H1 (cell line): ENCODE measurements at regions not wholly inside any gene's neighbourhood (a gene's known extent, or its start where the extent isn't known, plus 50 kb on each side); places are given as distances from the start of the nearest gene placed in this dataset.

Experiments used
- CTCF ChIA-PET: fragments of 300-600 bp; sonication (Branson Sonifier 250); formaldehyde crosslinking; loops from one replicate; lab custom pipeline; 2021; ENCODE audit not compliant: partially characterized antibody; lab: Charles Lee
- POLR2A ChIA-PET: fragments of 300-600 bp; sonication (Branson Sonifier 250); formaldehyde crosslinking; loops from one replicate; lab custom pipeline; 2021; ENCODE audit warnings: inconsistent platforms; ENCODE audit not compliant: partially characterized antibody; lab: Charles Lee
- DNase-seq, 2 experiments: peaks; one replicate each; pipeline versions ENCODE4 v3.0.0 to v3.0.0-alpha.2; 2010 to 2022; ENCODE audit warnings: low spot score in 2 of 2, low read depth in 1 of 2, mixed read lengths in 1 of 2
- FAIRE-seq: peaks from 2 replicates; lab custom pipeline; 2011; peaks lifted over from hg19 to GRCh38; lab: Jason Lieb, UNC
- H2AFZ ChIP-seq: 2 replicates; pipeline ENCODE4 v1.8.1; 2012; ENCODE audit warnings: low read length, inconsistent platforms
- H2AK5ac ChIP-seq: 2 replicates; pipeline ENCODE4 v1.6.1; 2013; ENCODE audit warnings: low read depth, low read length
- H2BK120ac ChIP-seq: replicated peaks from 2 replicates; pipeline ENCODE3; 2013; ENCODE audit warnings: low read depth, low read length, inconsistent platforms
- H2BK12ac ChIP-seq: 2 replicates; pipeline ENCODE4 v1.6.1; 2013; ENCODE audit warnings: low read depth, low read length
- H2BK15ac ChIP-seq: 2 replicates; pipeline ENCODE4 v1.6.1; 2013; ENCODE audit warnings: low read length
- H2BK20ac ChIP-seq: 2 replicates; pipeline ENCODE4 v1.6.1; 2013; ENCODE audit warnings: low read length
- H2BK5ac ChIP-seq: 2 replicates; pipeline ENCODE4 v1.6.1; 2013; ENCODE audit warnings: low read depth, low read length
- H3K14ac ChIP-seq: 2 replicates; pipeline ENCODE4 v1.6.1; 2013; ENCODE audit warnings: inconsistent platforms; ENCODE audit not compliant: insufficient read length
- H3K18ac ChIP-seq: 2 replicates; pipeline ENCODE4 v1.6.1; 2013; ENCODE audit warnings: low read length; ENCODE audit errors: extremely low read depth
- H3K23ac ChIP-seq: 2 replicates; pipeline ENCODE4 v1.6.1; 2013; ENCODE audit warnings: inconsistent platforms; ENCODE audit not compliant: insufficient read length
- H3K23me2 ChIP-seq: 2 replicates; pipeline ENCODE4 v1.6.1; 2013; ENCODE audit warnings: low read depth, low read length
- H3K27ac ChIP-seq: 2 replicates; pipeline ENCODE4 v1.6.1; 2011; ENCODE audit warnings: low read depth, low read length, inconsistent platforms
- H3K27me3 ChIP-seq, 4 experiments: replicated peaks in 1 of 4; 1 replicate in 1 of 4; 2 replicates in 3 of 4; pipeline versions ENCODE4 v1.6.1 to v1.8.1; 2011 to 2013; ENCODE audit warnings: low read length in 3 of 4, mild to moderate bottlenecking in 3 of 4, inconsistent platforms in 2 of 4, mixed read lengths in 2 of 4, moderate library complexity in 1 of 4; ENCODE audit not compliant: control insufficient read depth in 3 of 4, insufficient read depth in 3 of 4; ENCODE audit errors: extremely low read depth in 1 of 4
- H3K36me3 ChIP-seq, 4 experiments: 2 replicates each; pipeline versions ENCODE4 v1.6.1 to v1.8.1; 2011 to 2013; ENCODE audit warnings: mild to moderate bottlenecking in 4 of 4, low read length in 3 of 4, moderate library complexity in 2 of 4, control low read depth in 1 of 4, inconsistent platforms in 1 of 4; ENCODE audit not compliant: insufficient read depth in 4 of 4, control insufficient read depth in 2 of 4
- H3K4ac ChIP-seq: replicated peaks from 2 replicates; pipeline ENCODE3; 2013; ENCODE audit warnings: low read length, low read depth, mixed read lengths, inconsistent platforms; ENCODE audit not compliant: insufficient read length
- H3K4me1 ChIP-seq, 4 experiments: replicated peaks in 1 of 4; 1 replicate in 1 of 4; 2 replicates in 3 of 4; pipeline versions ENCODE4 v1.6.1 to v1.8.1; 2011 to 2013; ENCODE audit warnings: low read length in 3 of 4, inconsistent platforms in 2 of 4, mixed read lengths in 1 of 4; ENCODE audit not compliant: insufficient read depth in 4 of 4, control insufficient read depth in 3 of 4
- H3K4me2 ChIP-seq, 2 experiments: 2 replicates each; pipeline versions ENCODE4 v1.6.1 to v1.8.1; 2011 to 2013; ENCODE audit warnings: low read depth in 2 of 2, low read length in 2 of 2, control low read depth in 1 of 2, inconsistent platforms in 1 of 2, mild to moderate bottlenecking in 1 of 2; ENCODE audit not compliant: insufficient read depth in 1 of 2
- H3K4me3 ChIP-seq, 4 experiments: fragments of 200-600, 300-600 bp in 1 of 4; sonication (generic), shearing (Covaris generic), sonication (Bioruptor Twin) in 1 of 4; 2 replicates each; pipeline versions ENCODE4 v1.5.1 to v1.8.1; 2011 to 2016; ENCODE audit warnings: low read length in 4 of 4, low read depth in 3 of 4, control low read depth in 2 of 4, inconsistent platforms in 2 of 4, mild to moderate bottlenecking in 2 of 4, mixed read lengths in 1 of 4, moderate library complexity in 1 of 4; ENCODE audit not compliant: insufficient read depth in 2 of 4; ENCODE audit errors: extremely low read depth in 1 of 4
- H3K56ac ChIP-seq: replicated peaks from 2 replicates; pipeline ENCODE3; 2013; ENCODE audit warnings: low read depth, mild to moderate bottlenecking, mixed read lengths, low read length, inconsistent platforms; ENCODE audit not compliant: insufficient read length
- H3K79me1 ChIP-seq: 2 replicates; pipeline ENCODE4 v1.6.1; 2013; ENCODE audit warnings: low read depth, low read length, control low read depth
- H3K79me2 ChIP-seq, 2 experiments: 2 replicates each; pipeline versions ENCODE4 v1.6.1 to v1.8.1; 2012 to 2013; ENCODE audit warnings: low read length in 2 of 2, mild to moderate bottlenecking in 2 of 2, inconsistent platforms in 1 of 2; ENCODE audit not compliant: insufficient read depth in 2 of 2, control insufficient read depth in 1 of 2
- H3K9ac ChIP-seq, 4 experiments: replicated peaks in 1 of 4; 1 replicate in 1 of 4; 2 replicates in 3 of 4; pipeline versions ENCODE4 v1.6.1 to v1.8.1; 2011 to 2013; ENCODE audit warnings: low read depth in 3 of 4, low read length in 3 of 4, control low read depth in 2 of 4, mild to moderate bottlenecking in 2 of 4, moderate library complexity in 2 of 4, inconsistent platforms in 1 of 4; ENCODE audit errors: extremely low read depth in 1 of 4
- H3K9me3 ChIP-seq, 2 experiments: 2 replicates each; pipeline versions ENCODE4 v1.6.1 to v1.8.1; 2012 to 2013; ENCODE audit warnings: mild to moderate bottlenecking in 2 of 2, moderate library complexity in 2 of 2, control low read depth in 1 of 2, inconsistent platforms in 1 of 2, low read depth in 1 of 2, low read length in 1 of 2, mixed read lengths in 1 of 2; ENCODE audit not compliant: insufficient read depth in 2 of 2
- H4K20me1 ChIP-seq, 2 experiments: replicated peaks in 1 of 2; 2 replicates each; pipeline versions ENCODE3 to v1.8.1; 2011 to 2013; ENCODE audit warnings: inconsistent platforms in 2 of 2, low read length in 2 of 2, mild to moderate bottlenecking in 1 of 2; ENCODE audit not compliant: insufficient read depth in 2 of 2, control insufficient read depth in 1 of 2
- H4K5ac ChIP-seq: 2 replicates; pipeline ENCODE4 v1.6.1; 2013; ENCODE audit warnings: low read length, low read depth, mixed read lengths, inconsistent platforms; ENCODE audit not compliant: insufficient read length
- H4K8ac ChIP-seq: 2 replicates; pipeline ENCODE4 v1.8.0; 2013; ENCODE audit warnings: mild to moderate bottlenecking, moderate library complexity, low read length, inconsistent platforms; ENCODE audit not compliant: insufficient read depth; ENCODE audit errors: extremely low read depth
- H4K91ac ChIP-seq: replicated peaks from 2 replicates; pipeline ENCODE3; 2013; ENCODE audit warnings: low read length, mixed read lengths, inconsistent platforms; ENCODE audit not compliant: insufficient read length
- ASH2L ChIP-seq: fragments of 200-600, 300-600 bp; sonication (generic); IDR thresholded peaks from one replicate; pipeline ENCODE4 v1.7.1; 2017; ENCODE audit warnings: low read length
- BCL11A ChIP-seq, 2 experiments: IDR thresholded peaks; one replicate each; pipeline ENCODE4 v1.6.1; 2011; ENCODE audit warnings: low read depth in 2 of 2, low read length in 2 of 2, mild to moderate bottlenecking in 2 of 2
- BRCA1 ChIP-seq: IDR thresholded peaks from 2 replicates; pipeline ENCODE4 v1.6.1; 2012; ENCODE audit warnings: low read depth, low read length, improper control_type of control experiment
- CREB1 ChIP-seq: IDR thresholded peaks from 2 replicates; pipeline ENCODE4 v1.6.1; 2012; ENCODE audit warnings: inconsistent platforms
- CTBP2 ChIP-seq: IDR thresholded peaks from 2 replicates; pipeline ENCODE4 v1.7.0; 2011; ENCODE audit warnings: borderline replicate concordance, mild to moderate bottlenecking, moderate library complexity, mixed read lengths, low read length; ENCODE audit not compliant: insufficient read depth, insufficient read length
- EZH2 ChIP-seq: fragments of 200-600 bp; sonication (generic); IDR thresholded peaks from 2 replicates; pipeline ENCODE4 v1.7.1; 2012; ENCODE audit warnings: low read depth, mild to moderate bottlenecking, moderate library complexity, low read length, inconsistent platforms; ENCODE audit not compliant: severe bottlenecking
- GTF2F1 ChIP-seq: IDR thresholded peaks from 2 replicates; pipeline ENCODE4 v1.6.1; 2012; ENCODE audit warnings: low read depth, low read length, improper control_type of control experiment, borderline replicate concordance
- MAX ChIP-seq: IDR thresholded peaks from 2 replicates; pipeline ENCODE4 v1.6.1; 2012; ENCODE audit warnings: inconsistent platforms
- RNF2 ChIP-seq: fragments of 200-900, 300-1000 bp; sonication (generic); IDR thresholded peaks from 2 replicates; pipeline ENCODE4 v1.7.1; 2016; ENCODE audit warnings: borderline replicate concordance, low read depth, mild to moderate bottlenecking, antibody characterized with exemption, low read length; ENCODE audit not compliant: poor library complexity, severe bottlenecking; ENCODE audit errors: missing control alignments
- SP4 ChIP-seq: IDR thresholded peaks from 2 replicates; pipeline ENCODE4 v1.6.1; 2012; ENCODE audit warnings: low read length, inconsistent platforms
- SUZ12 ChIP-seq: fragments of 200-600 bp; sonication (generic); IDR thresholded peaks from 2 replicates; pipeline ENCODE4 v1.6.1; 2012; ENCODE audit warnings: mild to moderate bottlenecking, inconsistent platforms, low read length, moderate library complexity, mixed read lengths
- TCF12 ChIP-seq: IDR thresholded peaks from 2 replicates; pipeline ENCODE4 v1.6.1; 2011; ENCODE audit warnings: low read depth, mild to moderate bottlenecking, low read length
- YY1 ChIP-seq: IDR thresholded peaks from 2 replicates; pipeline ENCODE4 v1.6.1; 2011; ENCODE audit warnings: low read depth, mild to moderate bottlenecking, low read length
- WGBS, 2 experiments: shearing (Covaris generic) in 1 of 2; methylation state at CpG; one replicate each; pipeline versions ENCODE4 v1.1.6 to v1.1.7; 2013 to 2015; ENCODE audit warnings: low lambda C conversion rate in 2 of 2, mixed read lengths in 2 of 2, inconsistent platforms in 1 of 2, low coverage in 1 of 2, missing lambda C conversion rate in 1 of 2; ENCODE audit not compliant: insufficient replicate concordance in 2 of 2, insufficient coverage in 1 of 2, insufficient read length in 1 of 2; ENCODE audit errors: extremely low coverage in 1 of 2, missing lambda C conversion rate in 1 of 2; 5-methylcytosine and 5-hydroxymethylcytosine counted together

- FAIRE-seq: no peak
- TF ChIP-seq BRCA1: no peak
- no peak for TF ChIP-seq CREB1
- TF ChIP-seq ASH2L: no peak
- TF ChIP-seq SP4: no peak
- TF ChIP-seq TCF12: no peak
- no peak for TF ChIP-seq YY1
- no peak for TF ChIP-seq CTBP2
- TF ChIP-seq MAX: no peak
- TF ChIP-seq RNF2: no peak
- TF ChIP-seq BCL11A (IDR thresholded peaks at IDR 0.05; ENCODE audit: low read depth in 2 of 2, low read length in 2 of 2): no peak
- TF ChIP-seq GTF2F1: no peak
- no peak for TF ChIP-seq SUZ12
- no peak for TF ChIP-seq EZH2
Observed at GRCh38 chr6:4693173-4693970, 82.8 kb upstream of the CDYL start.

More at GRCh38 chr6:4693173-4693970, 82.8 kb upstream of the CDYL start:
- no peak overlapping the region for H2BK5ac ChIP-seq
- no peak overlapping the region for H2AK5ac ChIP-seq
- no peak overlapping the region for H3K23ac ChIP-seq
- H2BK20ac ChIP-seq: no peak overlapping the region
- POLR2A ChIA-PET: interaction anchor here (1.1 to 1.7 kb wide), 2 partner anchors 16 to 23 kb away, joined by 3 read pairs; no protein-coding TSS in a partner anchor
- H2BK12ac ChIP-seq: no peak overlapping the region
- no peak overlapping the region for H3K27ac ChIP-seq
- H3K79me2 ChIP-seq: no peaks in the 10 kb centered on the region
- no peak for DNase-seq
- no peak overlapping the region for H4K5ac ChIP-seq
- WGBS, 2 experiments: 89% methylated on average over 3 of the region's 4 CpGs; no CpG with 5 or more reads in 1 of the 2 experiments
- no peaks in the 10 kb centered on the region for H3K27me3 ChIP-seq
- no peak overlapping the region for H3K9ac ChIP-seq
- H3K23me2 ChIP-seq: no peaks in the 10 kb centered on the region
- H2BK15ac ChIP-seq: no peak overlapping the region
- H3K14ac ChIP-seq: no peak overlapping the region
- no peaks in the 10 kb centered on the region for H3K36me3 ChIP-seq
- no peak overlapping the region for H3K4me3 ChIP-seq
- H2AFZ ChIP-seq: no peak overlapping the region
- H3K18ac ChIP-seq: no peak overlapping the region
- no peak overlapping the region for H4K91ac ChIP-seq
- H3K9me3 ChIP-seq: no peaks in the 10 kb centered on the region
- H3K4me1 ChIP-seq: no peaks in the 10 kb centered on the region
- H4K20me1 ChIP-seq: no peaks in the 10 kb centered on the region
- H3K4ac ChIP-seq: no peak overlapping the region
- H4K8ac ChIP-seq: no peak overlapping the region
- no peak overlapping the region for H3K56ac ChIP-seq
- H3K79me1 ChIP-seq: no peaks in the 10 kb centered on the region
- H2BK120ac ChIP-seq: no peak overlapping the region
- H3K4me2 ChIP-seq: no peak overlapping the region
- CTCF ChIA-PET: interaction anchor here (0.6 kb wide), 1 partner anchor 364 kb away, joined by 3 read pairs; no protein-coding TSS in a partner anchor
